HG03064 (cell line): ENCODE measurements at regions not wholly inside any gene's neighbourhood (a gene's known extent, or its start where the extent isn't known, plus 50 kb on each side); places are given as distances from the start of the nearest gene placed in this dataset.
"Not testable (repeated sequence)": the region's sequence is repeated elsewhere in the genome, so short reads cannot be mapped to it uniquely, and the experiment has no call there.

Source experiments
- ATAC-seq: cut with Tn5 transposase; IDR thresholded peaks from one replicate; pipeline ENCODE4 v1.9.1; 2021; ENCODE audit warnings: low read depth; ENCODE audit not compliant: unreplicated experiment

GRCh38 chr18:961644-962355 lies 57.1 kb downstream of the ADCYAP1 start:
- no peak for ATAC-seq

GRCh38 chr18:963276-963675 lies 58.6 kb downstream of the ADCYAP1 start:
- ATAC-seq, result no peak

GRCh38 chr18:965921-966758 lies 61.5 kb downstream of the ADCYAP1 start:
- ATAC-seq, result no peak

GRCh38 chr18:966759-967576 lies 62.3 kb downstream of the ADCYAP1 start:
- no peak for ATAC-seq

- not testable (repeated sequence) for ATAC-seq
Measured at GRCh38 chr18:968910-969309, 64.2 kb downstream of the ADCYAP1 start.

GRCh38 chr18:969311-969710 lies 64.6 kb downstream of the ADCYAP1 start:
- ATAC-seq, result not testable (repeated sequence)

- ATAC-seq, result not testable (repeated sequence)
Measured at GRCh38 chr18:974606-975005, 69.9 kb downstream of the ADCYAP1 start.

GRCh38 chr18:976393-977128 lies 71.9 kb downstream of the ADCYAP1 start:
- ATAC-seq, result not testable (repeated sequence)

GRCh38 chr18:977327-977726 lies 72.7 kb downstream of the ADCYAP1 start:
- ATAC-seq, result not testable (repeated sequence)

GRCh38 chr18:977732-978131 lies 73.1 kb downstream of the ADCYAP1 start:
- not testable (repeated sequence) for ATAC-seq

GRCh38 chr18:980586-980985 lies 75.9 kb downstream of the ADCYAP1 start:
- ATAC-seq, result no peak

- ATAC-seq, result no peak
Measured at GRCh38 chr18:984004-984403, 79.3 kb downstream of the ADCYAP1 start.

GRCh38 chr18:985212-985661 lies 80.6 kb downstream of the ADCYAP1 start:
- ATAC-seq, result no peak

GRCh38 chr18:986051-986450 lies 81.4 kb downstream of the ADCYAP1 start:
- ATAC-seq, result no peak

GRCh38 chr18:986552-986951 lies 81.9 kb downstream of the ADCYAP1 start:
- no peak for ATAC-seq

- no peak for ATAC-seq
Measured at GRCh38 chr18:987325-988186, 82.9 kb downstream of the ADCYAP1 start.

GRCh38 chr18:989425-989824 lies 84.8 kb downstream of the ADCYAP1 start:
- ATAC-seq, result no peak

- ATAC-seq, result no peak
Measured at GRCh38 chr18:990197-990596, 85.5 kb downstream of the ADCYAP1 start.

- no peak for ATAC-seq
Measured at GRCh38 chr18:991441-991840, 86.8 kb downstream of the ADCYAP1 start.
